ENCODE measurements at regions not wholly inside any gene's neighbourhood (a gene's known extent, or its start where the extent isn't known, plus 50 kb on each side); places are given as distances from the start of the nearest gene placed in this dataset.

DNA sequence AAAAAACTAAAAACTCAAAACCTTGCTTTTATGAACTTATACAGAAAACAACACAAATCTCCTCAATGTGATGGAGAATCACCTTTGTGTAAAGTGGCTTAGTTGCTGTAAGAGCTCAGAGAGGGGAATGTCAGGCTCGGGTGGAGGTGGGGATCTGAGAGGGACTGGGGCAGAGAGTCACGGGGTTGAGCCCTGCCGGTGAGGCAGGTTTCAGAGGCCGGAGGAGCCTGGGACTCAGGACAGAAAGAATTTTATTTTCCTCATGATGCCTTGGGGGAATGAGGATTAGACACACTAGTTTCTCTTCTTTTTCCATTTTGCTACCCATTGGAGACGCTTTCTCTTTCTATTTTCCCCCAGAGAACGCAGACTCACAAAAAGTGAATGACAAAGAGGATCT lies 252.3 kb upstream of the FOXQ1 start:
- DNase-seq (ENCODE audit: low spot score): no peak

DNA sequence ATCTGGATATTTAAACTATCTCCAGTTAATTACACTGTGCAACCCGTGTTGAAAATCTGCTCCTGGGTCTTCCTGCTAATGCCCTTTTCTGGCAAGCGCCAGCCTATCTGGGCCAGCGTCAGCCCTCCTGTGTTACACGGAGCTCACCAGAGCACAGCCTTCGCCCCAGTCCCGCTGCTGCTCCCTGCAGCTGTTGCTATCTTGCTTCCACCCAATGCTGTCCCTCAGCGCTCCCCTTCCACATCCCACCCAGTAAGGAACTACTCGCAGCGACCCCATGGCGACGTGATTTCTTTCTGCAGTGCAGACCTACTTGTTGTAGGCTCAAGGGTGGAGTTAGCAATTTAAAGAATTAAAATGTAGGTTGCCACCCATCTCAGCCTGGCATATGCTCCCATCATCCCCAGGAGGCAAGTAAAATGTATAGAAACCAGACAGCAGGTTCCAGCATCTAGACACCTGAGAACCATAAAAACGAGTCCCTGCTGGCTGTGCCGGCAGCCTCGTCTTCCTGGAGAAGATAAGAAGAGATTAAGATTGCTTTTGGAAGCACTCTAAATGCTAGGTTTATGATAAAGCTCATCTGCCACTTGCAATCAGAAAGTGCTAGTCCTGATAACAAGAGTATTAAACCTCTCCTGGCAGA lies 254.3 kb upstream of the FOXQ1 start:
- no peak for DNase-seq (ENCODE audit: low spot score)

DNA sequence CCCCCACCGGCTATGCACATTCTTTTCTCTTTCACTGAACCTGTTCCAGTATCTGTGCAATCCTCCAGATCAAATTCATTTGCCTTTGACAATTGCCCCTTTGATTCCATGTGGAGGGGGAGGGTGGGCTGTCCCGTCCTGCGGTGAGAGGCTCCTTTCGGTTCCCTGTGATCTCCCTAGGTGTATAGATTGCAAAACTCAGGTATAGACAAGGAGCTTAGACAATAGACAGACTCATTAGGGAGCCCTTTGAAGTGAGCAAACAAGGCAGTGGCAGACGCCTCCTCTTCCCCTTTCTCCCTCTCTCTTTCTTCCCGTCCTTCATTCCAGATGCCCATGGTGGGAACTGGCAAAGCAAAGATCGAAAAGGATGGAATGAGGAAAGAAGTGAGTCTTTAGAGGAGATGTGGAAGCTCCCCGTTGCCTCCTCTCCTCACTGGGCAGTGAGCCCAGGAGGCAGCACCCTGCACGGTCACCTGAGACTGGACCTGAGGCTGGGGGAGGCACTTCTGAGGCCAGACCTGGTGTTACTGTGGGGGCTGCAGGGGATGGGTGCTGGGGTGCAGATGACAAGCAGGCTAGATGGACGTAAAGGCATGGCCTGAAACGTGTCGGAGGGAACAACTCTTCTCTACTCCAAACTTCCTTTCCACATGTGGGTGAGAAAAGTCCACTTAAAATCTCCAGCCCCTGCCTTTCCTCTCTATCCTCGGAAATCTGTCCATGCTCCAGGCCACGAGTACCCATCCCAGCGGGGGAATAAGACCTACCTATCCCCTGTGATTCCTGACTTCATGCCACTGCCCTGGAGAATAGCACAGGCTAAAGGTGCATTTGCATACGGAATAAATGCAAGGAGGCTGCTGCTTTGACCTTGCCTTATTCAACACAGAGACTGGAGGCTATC lies 256.6 kb upstream of the FOXQ1 start:
- DNase-seq (ENCODE audit: low spot score): no peak

DNA sequence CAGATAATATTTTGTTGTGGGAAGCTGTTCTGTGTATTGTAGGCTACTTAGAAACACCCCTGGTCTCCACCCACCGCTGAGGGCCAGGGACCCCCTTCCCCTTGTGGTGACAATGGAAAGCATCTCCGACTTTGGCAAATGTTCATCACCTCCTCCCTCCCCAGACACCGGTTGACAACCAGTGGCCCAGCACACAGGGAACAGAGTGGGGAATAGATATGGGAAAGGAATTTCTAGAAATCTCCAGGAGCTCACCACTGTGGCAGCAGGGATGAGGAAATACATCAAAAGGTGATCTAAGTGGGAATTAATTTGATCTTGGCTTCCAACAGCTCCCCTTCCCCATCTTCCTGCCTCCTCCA lies 257.3 kb upstream of the FOXQ1 start:
- DNase-seq (ENCODE audit: low spot score): no peak

DNA sequence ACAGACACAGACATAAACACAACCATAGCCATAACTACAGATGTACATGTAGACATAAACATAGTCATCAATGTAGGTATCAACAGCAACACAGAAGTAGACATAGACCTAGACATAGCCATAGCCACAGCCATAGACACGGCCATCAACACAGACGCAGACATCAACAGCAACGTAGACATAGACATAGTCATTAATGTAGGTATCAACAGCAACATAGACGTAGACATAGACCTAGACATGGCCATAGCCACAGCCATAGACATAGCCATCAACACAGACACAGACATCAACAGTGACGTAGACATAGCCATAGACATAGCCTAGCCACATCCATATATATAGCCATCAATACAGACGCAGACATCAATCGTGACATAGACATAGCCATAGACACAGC lies 258.3 kb upstream of the FOXQ1 start:
- DNase-seq (ENCODE audit: low spot score): peak; percentile 7

DNA sequence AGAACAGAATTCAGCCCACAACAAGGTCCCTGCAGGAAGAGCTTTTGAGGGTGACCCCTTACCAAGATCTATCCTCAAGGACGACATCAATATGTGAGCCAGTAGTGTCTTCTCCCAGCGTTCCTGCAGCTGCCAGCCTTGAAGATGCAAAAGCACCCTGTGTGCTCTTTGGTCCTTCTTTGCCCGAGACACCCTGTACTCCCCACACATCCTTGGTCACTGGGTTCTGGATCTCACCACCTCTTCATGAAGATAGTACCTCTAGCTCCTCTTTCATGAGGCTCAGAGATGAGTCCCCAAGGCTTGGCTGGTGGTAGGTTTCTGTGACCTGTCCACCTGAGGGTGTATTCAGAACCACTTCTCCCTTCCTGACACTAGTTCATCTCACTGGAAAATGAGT lies 259.6 kb upstream of the FOXQ1 start:
- no peak for DNase-seq (ENCODE audit: low spot score)

DNA sequence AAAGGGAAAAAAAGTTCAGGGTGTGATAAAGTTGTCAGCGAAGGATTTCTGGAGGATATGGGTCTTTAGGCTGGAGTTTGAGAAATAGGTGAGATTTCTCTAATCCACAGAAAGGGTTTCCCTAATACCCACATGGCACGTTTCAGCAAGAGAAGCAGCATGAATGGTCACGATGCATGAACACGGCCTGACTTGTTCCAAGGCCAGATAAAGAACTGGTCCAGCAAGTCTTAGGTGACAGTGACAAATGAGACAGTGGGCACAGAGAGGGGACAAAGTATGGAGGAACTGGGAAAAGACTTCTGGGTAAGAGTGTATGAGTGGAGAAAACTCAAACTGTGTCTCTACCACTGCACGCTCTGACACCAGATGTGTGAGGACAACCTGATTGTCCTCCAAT lies 262.0 kb upstream of the FOXQ1 start:
- no peak for DNase-seq (ENCODE audit: low spot score)

DNA sequence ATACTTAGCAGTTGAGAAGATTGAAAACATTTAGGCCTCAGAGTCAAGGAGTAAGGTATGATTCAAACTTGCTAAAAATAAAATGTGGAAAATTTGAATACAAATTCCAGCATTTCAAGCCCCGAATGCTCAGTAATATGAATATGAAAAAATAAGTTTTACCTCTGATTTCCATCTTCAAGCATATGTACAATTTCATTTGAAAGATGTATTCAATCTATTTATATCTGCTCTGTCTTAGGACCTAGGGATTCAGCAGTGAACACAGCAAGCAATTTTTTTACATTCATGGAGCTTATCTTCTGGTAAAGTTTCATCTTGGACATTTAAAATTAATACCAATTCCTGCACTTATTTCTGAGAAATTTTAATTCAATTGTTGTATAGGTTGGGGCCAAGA lies 262.7 kb upstream of the FOXQ1 start:
- no peak for DNase-seq (ENCODE audit: low spot score)

DNA sequence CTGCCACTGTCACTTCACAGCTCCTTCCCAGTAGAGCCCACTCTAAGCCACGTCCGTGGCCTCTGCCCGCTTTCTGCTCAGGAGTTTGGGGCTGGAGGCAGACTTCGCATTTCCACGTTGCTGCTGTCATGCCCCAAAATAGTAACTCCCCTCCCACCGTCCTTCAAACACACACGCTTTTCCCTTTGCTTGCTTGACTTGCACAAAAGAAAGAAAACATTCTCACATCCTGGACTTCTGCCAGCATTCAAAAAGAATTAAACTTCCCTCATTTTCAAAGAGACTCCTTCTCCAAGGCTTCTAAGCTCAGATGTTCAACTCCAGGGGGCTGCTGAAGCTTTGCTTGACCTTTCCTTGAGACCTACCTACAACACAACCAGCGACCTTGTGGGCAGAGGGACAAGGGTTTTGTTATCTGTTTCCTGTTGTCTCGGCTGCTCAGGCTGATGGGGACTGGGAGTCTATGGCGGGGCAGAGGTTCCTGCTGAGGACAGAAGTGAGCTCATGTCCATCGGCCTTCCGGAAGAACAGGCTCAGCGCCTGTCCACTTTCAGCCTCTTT lies 263.8 kb upstream of the FOXQ1 start:
- DNase-seq (ENCODE audit: low spot score): no peak

DNA sequence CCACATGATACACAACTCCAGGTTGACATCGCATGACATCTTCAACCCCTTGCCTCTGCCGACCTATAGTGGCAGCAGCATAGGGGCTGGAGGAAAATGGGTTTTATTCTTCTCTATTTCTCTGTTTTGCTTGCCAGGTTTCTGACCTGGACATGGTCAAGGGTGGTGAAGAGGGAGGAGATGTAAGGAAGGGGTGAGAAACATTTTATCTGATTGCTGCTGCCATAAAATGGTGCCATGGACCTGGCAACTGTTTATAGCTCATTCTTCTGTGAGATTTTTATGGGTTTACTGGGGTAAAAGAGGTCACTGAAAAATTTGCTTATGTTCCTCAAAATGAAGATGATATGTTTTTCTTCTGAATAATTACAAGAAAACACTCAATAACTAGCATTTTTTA lies 266.7 kb upstream of the FOXQ1 start:
- no peak for DNase-seq (ENCODE audit: low spot score)

DNA sequence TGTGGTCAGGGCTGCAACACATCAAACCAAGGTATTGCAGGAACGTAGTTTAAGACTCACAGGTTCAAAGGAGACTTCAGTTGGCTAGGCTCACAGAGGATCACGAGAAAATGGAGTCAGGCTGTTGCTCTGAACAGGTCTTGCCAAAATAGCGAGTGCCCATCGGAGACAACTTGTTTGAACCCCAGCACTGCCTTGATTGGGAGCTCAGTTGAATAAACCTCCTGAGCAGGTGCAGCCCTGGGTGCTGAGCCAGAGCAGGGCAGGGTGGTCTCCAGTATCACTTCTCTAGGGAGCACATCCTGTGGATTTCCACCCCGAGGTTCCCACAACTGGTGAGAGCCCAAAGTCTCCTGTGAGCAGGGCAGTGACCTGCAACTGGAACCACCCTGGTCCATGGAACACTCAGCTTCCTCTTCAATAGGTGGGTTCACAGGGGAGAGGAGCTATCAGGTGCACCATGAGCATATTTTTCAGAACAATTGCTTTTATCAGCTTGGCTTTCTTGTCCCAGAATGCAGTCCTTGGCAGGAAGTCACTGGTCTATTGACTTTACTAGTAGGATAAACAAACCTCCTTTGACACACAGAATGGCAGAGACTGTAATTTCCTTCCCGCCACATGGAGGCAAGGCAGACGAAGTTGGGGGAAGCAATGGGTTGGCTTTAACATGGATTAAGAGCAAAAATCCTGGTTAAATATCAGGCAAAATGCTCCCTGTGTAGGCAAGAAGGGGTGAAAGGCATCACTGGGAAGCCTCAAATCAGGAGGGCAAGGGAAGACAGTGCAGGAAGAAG lies 267.7 kb upstream of the FOXQ1 start:
- no peak for DNase-seq (ENCODE audit: low spot score)

DNA sequence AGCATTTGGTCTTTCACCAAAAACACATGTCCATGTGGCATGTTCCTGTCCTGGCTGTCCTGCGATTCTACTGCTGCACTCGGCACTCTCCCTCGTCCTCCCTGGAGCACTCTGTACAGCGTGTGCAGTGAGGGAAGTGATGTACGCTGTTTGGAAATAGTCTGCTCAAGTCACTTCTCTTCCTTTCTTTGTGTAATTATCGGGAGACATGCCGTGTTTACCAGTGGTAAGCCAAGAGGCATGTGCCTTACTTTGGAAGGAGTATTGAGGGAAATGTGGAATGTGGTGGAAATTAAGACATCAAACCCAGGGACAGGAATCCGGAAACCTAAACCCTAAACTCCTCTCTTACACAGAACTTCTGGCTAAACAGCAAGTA lies 268.5 kb upstream of the FOXQ1 start:
- DNase-seq (ENCODE audit: low spot score): peak; percentile 77

DNA sequence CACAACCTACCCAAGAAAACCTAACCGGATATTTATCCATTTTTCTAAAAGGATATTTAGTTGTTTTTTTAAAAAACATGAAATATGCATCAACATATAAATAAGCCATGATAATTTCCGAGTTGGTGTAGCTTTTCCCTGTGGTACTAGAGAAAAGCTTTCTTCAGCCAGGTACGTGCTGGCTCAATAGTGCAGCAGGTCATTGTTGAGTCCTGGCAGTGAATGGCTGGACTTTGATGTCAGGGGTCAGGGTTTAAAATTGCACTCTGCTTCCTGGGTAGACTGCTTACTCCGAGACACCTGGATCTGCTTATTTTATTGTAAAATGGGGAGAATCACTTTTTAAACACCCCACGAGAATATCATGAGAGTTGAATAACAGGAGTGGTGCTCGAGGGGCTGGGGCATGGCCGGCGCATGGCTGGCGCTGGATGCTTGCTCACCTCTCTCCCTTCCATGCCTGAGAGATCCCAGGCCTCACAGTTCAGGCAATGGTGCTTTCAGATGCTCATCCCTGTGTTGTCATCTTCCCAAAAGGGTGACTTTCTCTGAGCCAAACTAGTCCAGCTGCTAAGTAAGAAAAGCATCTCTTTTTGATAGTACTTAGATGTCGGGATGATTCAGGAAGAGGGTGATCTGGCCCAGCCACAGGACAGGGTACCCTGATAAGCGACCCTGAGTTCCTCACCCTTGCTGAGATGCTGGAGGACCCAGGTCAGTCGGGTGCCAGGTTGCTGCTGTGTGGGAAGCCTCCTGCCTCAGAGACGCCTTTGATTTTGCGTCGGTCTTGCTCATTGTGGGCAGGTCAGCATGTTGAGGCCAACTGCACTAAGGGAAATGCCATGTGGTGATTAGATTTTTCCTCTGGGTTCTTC lies 269.1 kb upstream of the FOXQ1 start:
- no peak for DNase-seq (ENCODE audit: low spot score)

DNA sequence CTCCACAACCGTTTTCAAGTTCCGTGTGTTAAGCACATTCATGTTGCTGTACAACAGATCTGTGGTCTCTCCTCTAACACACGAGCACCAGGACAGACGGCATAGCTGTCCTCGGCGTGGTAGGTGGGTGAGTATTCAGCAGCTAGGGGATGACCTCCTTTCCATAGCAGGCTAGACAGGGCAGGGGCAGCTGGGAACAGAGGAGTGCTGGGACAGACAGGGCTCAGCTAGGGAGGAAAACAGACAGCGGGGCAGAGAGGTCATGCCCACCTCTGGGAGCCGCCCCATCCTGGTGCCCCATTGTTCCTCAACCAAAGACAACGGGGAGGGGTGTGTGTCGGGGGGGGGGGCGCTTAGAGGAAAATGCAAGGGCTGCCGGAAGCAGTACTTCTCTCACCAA lies 271.5 kb upstream of the FOXQ1 start:
- DNase-seq (ENCODE audit: low spot score): no peak

DNA sequence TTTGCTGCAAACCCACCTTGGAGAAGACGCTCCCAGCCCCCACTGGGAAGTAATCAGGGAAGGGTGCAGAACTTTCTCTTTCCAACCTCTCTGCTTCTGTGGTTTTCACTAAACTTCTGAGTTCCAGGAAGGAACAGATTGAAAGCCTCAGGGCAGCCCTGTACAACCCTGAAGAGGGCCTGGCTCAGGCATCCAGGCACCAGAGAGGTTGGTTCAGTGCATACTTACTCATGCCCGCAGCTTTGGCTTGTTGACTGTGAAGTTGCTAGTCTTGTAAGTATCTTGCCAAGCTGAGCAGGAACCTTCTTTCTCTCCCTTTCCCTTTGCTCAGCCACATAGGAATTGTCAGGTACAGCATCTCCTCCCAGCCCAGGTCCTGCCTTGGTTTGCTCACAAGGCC lies 272.2 kb upstream of the FOXQ1 start:
- DNase-seq (ENCODE audit: low spot score): no peak

DNA sequence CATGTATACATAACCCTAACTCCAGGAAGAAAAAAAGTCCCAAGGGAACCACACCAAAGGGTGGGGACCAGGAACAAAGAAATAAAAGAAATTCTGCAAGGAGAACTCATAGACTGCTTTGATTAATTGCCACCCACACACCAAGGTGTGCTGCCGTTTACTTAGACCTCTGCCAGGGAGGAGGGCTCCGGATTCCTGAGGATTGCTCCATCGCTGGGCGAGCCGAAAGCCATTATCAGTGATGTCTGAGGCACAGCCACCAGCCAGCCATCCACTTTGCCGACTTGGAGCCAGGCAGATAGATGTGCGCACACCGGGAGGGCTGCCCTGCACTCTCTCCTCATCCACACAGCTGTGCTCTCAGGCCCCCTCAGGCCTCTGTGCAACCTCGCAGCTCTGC lies 272.7 kb upstream of the FOXQ1 start:
- no peak for DNase-seq (ENCODE audit: low spot score)

DNA sequence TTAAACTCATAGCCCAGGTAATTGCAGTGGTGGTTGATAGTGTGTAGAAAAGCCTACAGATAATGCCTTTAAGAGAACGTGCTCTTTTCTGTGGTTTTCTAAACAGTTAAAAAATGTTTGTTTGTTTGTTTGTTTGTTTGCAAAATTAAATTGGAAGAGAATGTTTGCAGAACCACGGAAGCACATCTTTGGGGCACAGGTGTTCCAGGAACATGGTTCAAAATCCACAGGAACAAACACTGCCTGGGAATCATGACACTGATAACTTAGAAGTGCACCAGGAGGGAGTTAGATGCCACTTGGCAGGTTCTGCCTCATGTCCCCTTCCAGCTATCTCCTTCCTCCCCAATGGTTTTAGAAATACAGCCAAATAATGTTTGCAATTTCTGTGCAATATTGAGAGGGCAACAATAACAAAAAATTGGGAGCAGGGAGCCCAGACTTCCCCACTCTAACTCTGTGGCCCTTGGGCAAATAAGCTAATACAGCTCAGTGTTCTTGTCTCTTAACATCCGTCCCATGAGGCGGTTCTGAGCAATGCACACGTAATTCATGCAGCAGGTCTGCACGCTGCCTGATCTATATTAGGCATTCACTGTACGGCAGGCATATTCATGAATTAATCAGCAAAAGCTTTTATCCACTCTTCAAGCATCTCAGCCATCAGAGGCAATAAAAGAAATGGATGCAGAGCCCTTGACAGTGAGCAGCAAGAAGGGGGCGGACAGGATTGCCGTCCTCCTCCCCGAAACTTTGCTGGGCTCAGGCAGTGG lies 274.3 kb upstream of the FOXQ1 start:
- DNase-seq (ENCODE audit: low spot score): no peak

DNA sequence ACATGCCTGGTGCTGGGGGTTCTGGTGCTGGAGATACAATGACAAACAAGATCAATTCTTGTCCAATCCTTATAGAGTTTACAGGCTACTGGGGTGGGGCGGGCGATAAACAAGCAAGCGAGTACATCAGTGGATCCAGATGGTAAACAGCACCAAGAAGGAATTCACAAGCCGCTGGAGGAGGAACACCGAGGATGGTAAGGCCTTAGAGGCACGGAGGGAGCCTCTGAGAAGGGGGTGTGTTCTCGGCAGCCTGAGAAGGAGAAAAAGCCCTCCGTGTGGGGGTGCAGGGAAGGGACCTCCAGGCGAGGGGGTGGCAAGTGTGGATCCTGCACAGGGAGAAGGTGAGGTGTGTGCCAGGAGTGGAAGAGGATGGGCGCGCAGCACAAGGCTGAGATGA lies 276.5 kb upstream of the FOXQ1 start:
- DNase-seq (ENCODE audit: low spot score): no peak

DNA sequence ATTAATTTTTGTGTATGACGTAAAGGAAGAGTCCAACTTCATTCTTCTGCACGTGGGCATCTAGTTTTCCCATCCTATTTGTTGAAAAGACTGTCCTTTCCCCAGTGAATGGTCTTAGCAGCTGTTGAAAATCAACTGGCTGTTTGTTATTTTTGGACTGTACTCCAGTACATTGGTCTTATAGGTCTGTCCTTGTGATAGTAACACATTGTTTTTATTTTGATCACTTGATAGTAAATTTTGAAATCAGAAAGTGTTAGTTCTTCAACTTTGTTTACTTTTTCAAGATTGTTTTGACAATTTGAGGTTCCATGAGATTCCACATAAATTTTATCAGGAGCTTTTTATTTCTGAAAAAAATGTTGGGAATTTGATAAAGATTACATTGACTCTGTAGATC lies 280.2 kb upstream of the FOXQ1 start:
- no peak for DNase-seq (ENCODE audit: low spot score)

DNA sequence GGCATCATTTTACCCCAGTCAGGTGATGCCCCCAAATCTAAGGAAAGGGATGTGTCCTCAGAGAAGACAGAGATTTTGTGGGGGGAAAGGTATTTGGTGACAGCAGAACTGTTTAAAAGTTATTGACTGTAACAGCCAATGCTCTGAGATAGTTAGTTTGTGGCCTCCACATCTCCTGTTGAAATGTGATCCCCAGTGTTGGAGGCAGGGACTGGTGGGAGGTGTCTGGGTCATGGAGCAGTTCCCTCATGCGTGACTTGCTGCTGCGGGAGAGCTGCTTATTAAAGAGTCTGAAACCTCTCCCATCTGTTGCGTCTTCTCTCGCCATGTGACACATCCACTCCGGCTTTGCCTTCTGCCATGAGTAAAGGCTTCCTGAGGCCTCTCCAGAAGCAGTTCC lies 282.8 kb upstream of the FOXQ1 start:
- DNase-seq (ENCODE audit: low spot score): peak; percentile 45

DNA sequence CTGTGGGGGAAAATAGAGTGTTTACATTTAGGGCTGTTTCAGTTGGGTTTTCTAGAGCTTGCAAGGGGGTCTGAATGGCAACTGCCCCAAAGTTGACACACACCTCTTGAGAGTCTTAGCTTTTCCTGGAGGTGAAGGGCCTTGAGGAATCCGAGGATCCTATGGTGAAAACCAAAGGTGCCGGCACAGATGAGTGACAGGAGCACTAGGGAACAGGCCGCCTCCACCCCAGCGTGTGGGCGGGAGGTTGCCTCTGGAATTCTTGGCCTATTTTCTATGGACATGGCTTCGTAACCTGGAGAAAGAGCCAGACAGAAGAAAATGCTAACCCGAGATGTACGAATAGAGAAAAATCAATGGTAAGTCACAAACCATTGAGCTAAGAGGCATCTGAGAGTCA lies 283.2 kb upstream of the FOXQ1 start:
- DNase-seq (ENCODE audit: low spot score): no peak

Data from AG08395 (cell line).